ENCODE measurements at regions not wholly inside any gene's neighbourhood (a gene's known extent, or its start where the extent isn't known, plus 50 kb on each side); places are given as distances from the start of the nearest gene placed in this dataset.

GRCh38 chr18:24802456-24802855, 342.0 kb downstream of the HRH4 start:
- Mint-ChIP-seq H3K27me3 (ENCODE audit: unreplicated experiment) (peaks cover 4% of the 10 kb centered on the region), H3K4me1 (ENCODE audit: low read depth, unreplicated experiment) (peaks cover 12% of the 10 kb centered on the region), H3K27ac (ENCODE audit: unreplicated experiment) (no peak overlapping the region), H3K36me3 (ENCODE audit: insufficient read depth, unreplicated experiment) (peaks cover 5% of the 10 kb centered on the region), H3K9me3 (ENCODE audit: low read depth, unreplicated experiment) (no peaks in the 10 kb centered on the region), H3K4me3 (ENCODE audit: low read depth, unreplicated experiment) (no peak overlapping the region)
- intact Hi-C loops (cut with micrococcal nuclease; ENCODE audit: unreplicated experiment) = no loop called here
- DNase-seq = no peak
- TF ChIP-seq CTCF (IDR thresholded peaks at IDR 0.05; ENCODE audit: unreplicated experiment) = no peak
- BruUV-seq (replicated peaks) = no TSS peak
- CTCF ChIA-PET = no interaction called here

GRCh38 chr18:24805156-24805555, 344.7 kb downstream of the HRH4 start:
- no TSS peak for BruUV-seq (replicated peaks)
- no peak overlapping the region for H3K4me3 Mint-ChIP-seq (ENCODE audit: low read depth, unreplicated experiment)

GRCh38 chr18:24809173-24809950, 348.9 kb downstream of the HRH4 start:
- Mint-ChIP-seq H3K4me3 (ENCODE audit: low read depth, unreplicated experiment) (no peak overlapping the region), H3K27ac (ENCODE audit: unreplicated experiment) (no peak overlapping the region), H3K36me3 (ENCODE audit: insufficient read depth, unreplicated experiment) (no peaks in the 10 kb centered on the region), H3K9me3 (ENCODE audit: low read depth, unreplicated experiment) (no peaks in the 10 kb centered on the region), H3K4me1 (ENCODE audit: low read depth, unreplicated experiment) (no peaks in the 10 kb centered on the region), H3K27me3 (ENCODE audit: unreplicated experiment) (peaks cover 42% of the 10 kb centered on the region)
- no peak for TF ChIP-seq CTCF (IDR thresholded peaks at IDR 0.05; ENCODE audit: unreplicated experiment)
- no TSS peak for BruUV-seq (replicated peaks)
- CTCF ChIA-PET = no interaction called here
- DNase-seq = no peak
- intact Hi-C loops (cut with micrococcal nuclease; ENCODE audit: unreplicated experiment) = no loop called here

More at GRCh38 chr18:24805156-24805555, 344.7 kb downstream of the HRH4 start:
- Mint-ChIP-seq H3K9me3 (ENCODE audit: low read depth, unreplicated experiment) (no peaks in the 10 kb centered on the region), H3K27me3 (ENCODE audit: unreplicated experiment) (peaks cover 15% of the 10 kb centered on the region), H3K27ac (ENCODE audit: unreplicated experiment) (no peak overlapping the region), H3K36me3 (ENCODE audit: insufficient read depth, unreplicated experiment) (no peaks in the 10 kb centered on the region), H3K4me1 (ENCODE audit: low read depth, unreplicated experiment) (no peaks in the 10 kb centered on the region)
- intact Hi-C loops (cut with micrococcal nuclease; ENCODE audit: unreplicated experiment) = no loop called here
- CTCF ChIA-PET = no interaction called here
- TF ChIP-seq CTCF (IDR thresholded peaks at IDR 0.05; ENCODE audit: unreplicated experiment) = no peak
- no peak for DNase-seq

- H3K27me3 Mint-ChIP-seq (ENCODE audit: unreplicated experiment) = peaks cover 55% of the 10 kb centered on the region
- CTCF ChIA-PET = no interaction called here
- H3K9me3 Mint-ChIP-seq (ENCODE audit: low read depth, unreplicated experiment) = no peaks in the 10 kb centered on the region
- no peak overlapping the region for H3K27ac Mint-ChIP-seq (ENCODE audit: unreplicated experiment)
- TF ChIP-seq CTCF (IDR thresholded peaks at IDR 0.05; ENCODE audit: unreplicated experiment) = no peak
- no peaks in the 10 kb centered on the region for H3K4me1 Mint-ChIP-seq (ENCODE audit: low read depth, unreplicated experiment)
- BruUV-seq (replicated peaks) = no TSS peak
- no peaks in the 10 kb centered on the region for H3K36me3 Mint-ChIP-seq (ENCODE audit: insufficient read depth, unreplicated experiment)
- intact Hi-C loops (cut with micrococcal nuclease; ENCODE audit: unreplicated experiment) = no loop called here
- H3K4me3 Mint-ChIP-seq (ENCODE audit: low read depth, unreplicated experiment) = no peak overlapping the region
- no peak for DNase-seq
Observed at GRCh38 chr18:24810561-24811305, 350.3 kb downstream of the HRH4 start.
